Stimulated activated CD8-positive, alpha-beta memory T cell treated with anti-CD3 and anti-CD28 coated beads, Interleukin-15, amount 100 ng/mL, for 24 hours (primary cell): ENCODE measurements at regions not wholly inside any gene's neighbourhood (a gene's known extent, or its start where the extent isn't known, plus 50 kb on each side); places are given as distances from the start of the nearest gene placed in this dataset.

Experiments used
- DNase-seq: peaks from one replicate; pipeline ENCODE4 v3.0.0-alpha.2; 2020; ENCODE audit warnings: low read depth

GRCh38 chr19:32176591-32176990 lies 168.8 kb upstream of the ZNF507 start:
- no peak for DNase-seq

- no peak for DNase-seq
Measured at GRCh38 chr19:32177686-32178085, 167.7 kb upstream of the ZNF507 start.

- DNase-seq: no peak
Measured at GRCh38 chr19:32178401-32178800, 167.0 kb upstream of the ZNF507 start.

- DNase-seq: no peak
Measured at GRCh38 chr19:32178956-32179355, 166.5 kb upstream of the ZNF507 start.

GRCh38 chr19:32181216-32181920 lies 164.0 kb upstream of the ZNF507 start:
- no peak for DNase-seq

GRCh38 chr19:32186542-32187330 lies 158.7 kb upstream of the ZNF507 start:
- DNase-seq: no peak

- DNase-seq: no peak
Measured at GRCh38 chr19:32188921-32189320, 156.5 kb upstream of the ZNF507 start.

- no peak for DNase-seq
Measured at GRCh38 chr19:32189956-32190706, 155.3 kb upstream of the ZNF507 start.

GRCh38 chr19:32191921-32192320 lies 153.5 kb upstream of the ZNF507 start:
- DNase-seq: no peak

GRCh38 chr19:32195706-32196610 lies 149.5 kb upstream of the ZNF507 start:
- no peak for DNase-seq

- no peak for DNase-seq
Measured at GRCh38 chr19:32196690-32197420, 148.6 kb upstream of the ZNF507 start.

- DNase-seq: no peak
Measured at GRCh38 chr19:32197896-32198882, 147.2 kb upstream of the ZNF507 start.

- no peak for DNase-seq
Measured at GRCh38 chr19:32199501-32200040, 145.8 kb upstream of the ZNF507 start.

GRCh38 chr19:32200312-32201038 lies 144.9 kb upstream of the ZNF507 start:
- DNase-seq: no peak

- no peak for DNase-seq
Measured at GRCh38 chr19:32201211-32201610, 144.2 kb upstream of the ZNF507 start.

GRCh38 chr19:32201636-32202051 lies 143.8 kb upstream of the ZNF507 start:
- no peak for DNase-seq

GRCh38 chr19:32202244-32202643 lies 143.2 kb upstream of the ZNF507 start:
- no peak for DNase-seq

GRCh38 chr19:32203161-32203560 lies 142.2 kb upstream of the ZNF507 start:
- no peak for DNase-seq

GRCh38 chr19:32206065-32206464 lies 139.3 kb upstream of the ZNF507 start:
- no peak for DNase-seq
